Ishikawa (cell line): ENCODE measurements at regions not wholly inside any gene's neighbourhood (a gene's known extent, or its start where the extent isn't known, plus 50 kb on each side); places are given as distances from the start of the nearest gene placed in this dataset.

Experiments used
- CEBPB ChIP-seq: IDR thresholded peaks from 2 replicates; pipeline ENCODE4 v1.6.1; 2012
- CREB1 ChIP-seq: IDR thresholded peaks from 2 replicates; pipeline ENCODE4 v1.6.1; 2012; ENCODE audit warnings: low read depth
- EGR1 ChIP-seq: IDR thresholded peaks from 2 replicates; pipeline ENCODE4 v1.6.1; 2012
- EP300 ChIP-seq: IDR thresholded peaks from 2 replicates; pipeline ENCODE4 v1.6.1; 2012; ENCODE audit warnings: borderline replicate concordance
- FOXM1 ChIP-seq: IDR thresholded peaks from 2 replicates; pipeline ENCODE4 v1.6.1; 2012; ENCODE audit warnings: low read depth, borderline replicate concordance
- MAX ChIP-seq: IDR thresholded peaks from 2 replicates; pipeline ENCODE4 v1.6.1; 2012
- NFIC ChIP-seq: IDR thresholded peaks from 2 replicates; pipeline ENCODE4 v1.6.1; 2012
- RAD21 ChIP-seq: IDR thresholded peaks from 2 replicates; pipeline ENCODE4 v1.6.1; 2012; ENCODE audit warnings: low read depth
- REST ChIP-seq: IDR thresholded peaks from 2 replicates; pipeline ENCODE4 v1.6.1; 2012; ENCODE audit warnings: low read depth, mild to moderate bottlenecking
- TAF1 ChIP-seq: IDR thresholded peaks from 2 replicates; pipeline ENCODE4 v1.6.1; 2012; ENCODE audit warnings: low read depth, mild to moderate bottlenecking
- TCF12 ChIP-seq: IDR thresholded peaks from 2 replicates; pipeline ENCODE4 v1.6.1; 2012; ENCODE audit warnings: low read depth
- TEAD4 ChIP-seq: IDR thresholded peaks from 2 replicates; pipeline ENCODE4 v1.6.1; 2012
- USF1 ChIP-seq: IDR thresholded peaks from 2 replicates; pipeline ENCODE4 v1.6.1; 2012
- YY1 ChIP-seq: IDR thresholded peaks from 2 replicates; pipeline ENCODE4 v1.6.1; 2012; ENCODE audit warnings: low read depth
- ZBTB7A ChIP-seq: IDR thresholded peaks from 2 replicates; pipeline ENCODE4 v1.6.1; 2012; ENCODE audit warnings: low read depth

GRCh38 chr6:101001607-101002006 lies 120.5 kb upstream of the ASCC3 start:
- TF ChIP-seq TCF12 (no peak), RAD21 (no peak), TEAD4 (no peak), FOXM1 (no peak), MAX (no peak), CREB1 (no peak), YY1 (no peak), EGR1 (no peak), ZBTB7A (no peak)

DNA sequence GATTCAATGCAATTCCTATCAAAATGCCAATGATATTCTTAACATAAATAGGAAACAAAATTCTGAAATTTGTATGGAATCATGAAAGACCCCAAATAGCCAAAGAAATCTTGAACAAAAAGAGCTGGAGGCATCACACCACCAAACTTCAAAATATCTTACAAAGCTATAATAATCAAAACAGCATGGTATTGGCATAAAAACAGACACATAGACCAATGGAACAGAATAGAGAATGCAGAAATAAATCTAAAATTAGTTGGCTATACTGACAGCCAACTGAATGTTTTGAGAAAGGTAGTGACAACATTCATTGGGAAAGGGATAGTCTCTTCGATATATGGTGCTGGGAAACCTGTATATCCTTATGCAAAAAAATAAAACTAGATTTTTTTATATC lies 121.9 kb upstream of the ASCC3 start:
- no peak for TF ChIP-seq CREB1
- TF ChIP-seq TAF1: no peak
- no peak for TF ChIP-seq FOXM1
- TF ChIP-seq YY1: no peak
- no peak for TF ChIP-seq TCF12
- TF ChIP-seq EGR1: no peak

GRCh38 chr6:101011186-101011585 lies 130.1 kb upstream of the ASCC3 start:
- TF ChIP-seq EP300: no peak
- TF ChIP-seq YY1: no peak

- no peak for TF ChIP-seq REST
- no peak for TF ChIP-seq EGR1
- no peak for TF ChIP-seq EP300
- TF ChIP-seq TCF12: no peak
- TF ChIP-seq TAF1: no peak
Observed at GRCh38 chr6:101013612-101014195, 132.6 kb upstream of the ASCC3 start.

DNA sequence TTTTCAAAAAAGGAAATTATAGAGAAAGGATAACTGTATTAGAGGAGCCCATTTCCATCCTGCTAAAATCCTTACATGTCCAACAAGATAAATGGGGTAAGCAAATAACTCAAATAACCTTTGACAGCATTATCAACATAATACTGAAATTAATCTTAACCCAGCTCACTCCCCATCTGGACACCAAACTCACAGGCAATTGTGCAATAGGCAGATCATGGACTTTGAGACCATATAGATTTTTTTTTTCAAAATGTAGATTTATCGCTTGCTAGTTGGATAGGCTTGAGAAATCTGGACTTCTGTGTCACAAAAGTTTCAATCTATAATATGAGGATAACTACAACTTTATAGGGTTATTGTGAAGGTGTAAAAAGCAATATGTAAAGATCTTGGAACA lies 134.4 kb upstream of the ASCC3 start:
- TF ChIP-seq TAF1 (no peak), MAX (no peak), NFIC (no peak), RAD21 (no peak), YY1 (no peak), CEBPB (no peak), FOXM1 (no peak), REST (no peak), TCF12 (no peak), USF1 (no peak), CREB1 (no peak), TEAD4 (no peak)

DNA sequence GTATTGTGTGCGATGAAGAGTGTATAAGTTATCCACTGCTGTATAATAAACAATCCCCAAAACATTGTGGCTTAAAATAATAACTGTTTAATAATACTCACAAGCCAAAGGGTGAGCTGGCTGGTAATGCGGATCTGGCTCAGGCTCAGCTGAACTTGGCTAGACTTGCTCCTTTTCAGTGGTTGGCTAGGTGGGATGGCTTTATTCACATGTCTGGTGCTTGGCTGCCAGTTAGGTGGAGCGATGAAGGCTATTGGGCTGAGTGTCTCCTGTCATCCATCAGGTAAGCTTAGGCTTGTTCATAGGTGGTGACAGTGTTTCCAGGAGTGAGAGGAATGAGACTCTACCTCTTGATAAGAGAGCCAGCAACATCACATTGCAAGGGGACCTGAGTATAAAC lies 135.0 kb upstream of the ASCC3 start:
- TF ChIP-seq EP300 (no peak), ZBTB7A (no peak), REST (no peak), CREB1 (no peak), MAX (no peak), TCF12 (no peak), USF1 (no peak), YY1 (no peak), TAF1 (no peak), TEAD4 (no peak), EGR1 (no peak), RAD21 (no peak)
